Inflammatory macrophage treated with lipopolysaccharide for 4 hours (primary cell): ENCODE measurements at regions not wholly inside any gene's neighbourhood (a gene's known extent, or its start where the extent isn't known, plus 50 kb on each side); places are given as distances from the start of the nearest gene placed in this dataset.
A peak's percentile ranks its signal among the peaks of the same experiment; 100 is the strongest.

Source experiments
- DNase-seq: peaks from one replicate; pipeline ENCODE4 v3.0.0-alpha.2; 2020

DNA sequence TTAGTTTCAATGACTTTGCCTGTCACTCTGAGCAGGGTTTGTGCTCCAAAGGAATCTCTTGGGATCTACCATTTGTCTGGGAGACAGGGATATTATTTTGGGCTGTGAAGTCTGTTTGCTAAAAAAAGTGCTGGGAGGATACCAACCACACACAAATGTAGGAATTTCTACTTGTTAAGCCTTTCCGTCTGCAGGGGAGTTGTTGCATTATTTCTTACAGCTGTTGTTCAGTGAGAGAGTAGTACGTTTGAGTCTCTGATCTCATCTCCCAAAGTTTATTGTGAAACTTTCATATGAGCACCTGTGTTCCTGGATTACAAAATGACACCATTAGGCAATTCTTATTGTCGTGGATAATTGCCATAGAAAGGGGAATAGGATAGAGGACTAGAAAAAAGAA lies 78.3 kb upstream of the SEMA6A start:
- no peak for DNase-seq

- DNase-seq = no peak
Measured at GRCh38 chr5:116652196-116652729, 77.6 kb upstream of the SEMA6A start.

GRCh38 chr5:116651653-116652052 lies 77.0 kb upstream of the SEMA6A start:
- DNase-seq = no peak

DNA sequence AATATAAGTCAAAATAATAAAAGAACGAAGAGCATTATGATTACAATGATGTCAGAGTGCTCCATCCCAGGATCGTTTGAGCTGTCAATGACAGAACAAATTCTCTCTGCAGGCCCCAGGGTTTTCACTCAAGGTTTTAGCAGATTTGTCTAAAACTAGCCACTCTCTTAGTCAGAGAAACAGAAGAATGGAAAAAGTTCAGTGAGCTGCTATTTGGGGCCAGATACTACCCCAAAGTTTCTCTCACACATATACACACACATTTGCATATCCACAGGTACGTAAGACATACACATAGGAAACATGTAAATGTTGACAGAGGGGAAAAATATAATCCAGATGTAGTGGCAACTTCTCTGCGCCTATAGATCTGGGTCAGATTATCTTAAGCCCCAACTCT lies 76.3 kb upstream of the SEMA6A start:
- no peak for DNase-seq

- no peak for DNase-seq
Measured at GRCh38 chr5:116650544-116650943, 75.9 kb upstream of the SEMA6A start.

- DNase-seq = no peak
Measured at GRCh38 chr5:116646611-116647289, 72.1 kb upstream of the SEMA6A start.

DNA sequence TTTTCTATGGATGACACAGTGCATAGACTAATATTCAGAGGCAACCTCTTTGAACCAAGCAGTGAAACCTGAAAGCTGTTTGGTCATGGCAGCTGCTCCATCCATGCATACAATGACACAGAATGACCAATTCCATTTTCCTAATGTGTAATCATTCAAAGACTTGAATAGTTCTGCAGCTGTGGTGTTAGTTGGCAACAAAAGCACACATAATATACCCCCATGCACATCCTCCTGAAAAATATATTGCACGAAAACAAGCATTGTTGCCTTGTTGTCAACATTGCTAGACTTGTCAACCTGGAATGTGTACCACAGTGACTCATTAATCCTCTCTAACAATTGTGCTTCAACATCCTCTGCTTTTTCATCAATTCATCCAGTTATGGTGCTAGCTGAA lies 71.0 kb upstream of the SEMA6A start:
- DNase-seq = no peak

GRCh38 chr5:116640236-116640635 lies 65.6 kb upstream of the SEMA6A start:
- no peak for DNase-seq

DNA sequence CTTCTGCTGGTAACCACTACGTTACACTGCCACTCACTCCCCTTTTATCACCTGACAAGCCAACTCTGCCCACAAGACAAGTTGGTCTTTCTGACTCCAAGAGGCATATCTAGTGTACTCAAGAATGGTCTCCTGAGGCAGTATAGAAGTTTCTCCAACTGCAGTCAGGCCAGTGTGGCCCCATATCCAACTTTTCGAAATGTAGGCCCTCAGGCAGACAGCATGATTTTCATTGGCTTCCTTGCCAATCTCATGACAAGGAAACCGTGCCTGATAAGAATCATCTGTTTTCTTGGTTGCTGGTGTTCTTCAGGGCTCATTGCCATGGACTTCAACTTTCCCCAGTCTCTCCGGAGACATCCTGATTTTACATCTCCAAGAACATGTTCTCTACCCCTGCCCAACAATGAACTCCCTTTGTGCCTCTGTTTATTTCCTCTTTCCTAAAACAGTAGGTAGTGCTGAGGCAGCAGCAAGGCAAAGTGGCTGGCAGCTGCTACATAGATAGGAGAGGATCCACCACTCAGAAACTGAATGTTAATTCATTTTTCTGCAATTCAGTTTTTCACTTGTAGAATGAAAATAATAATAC lies 62.6 kb upstream of the SEMA6A start:
- no peak for DNase-seq

DNA sequence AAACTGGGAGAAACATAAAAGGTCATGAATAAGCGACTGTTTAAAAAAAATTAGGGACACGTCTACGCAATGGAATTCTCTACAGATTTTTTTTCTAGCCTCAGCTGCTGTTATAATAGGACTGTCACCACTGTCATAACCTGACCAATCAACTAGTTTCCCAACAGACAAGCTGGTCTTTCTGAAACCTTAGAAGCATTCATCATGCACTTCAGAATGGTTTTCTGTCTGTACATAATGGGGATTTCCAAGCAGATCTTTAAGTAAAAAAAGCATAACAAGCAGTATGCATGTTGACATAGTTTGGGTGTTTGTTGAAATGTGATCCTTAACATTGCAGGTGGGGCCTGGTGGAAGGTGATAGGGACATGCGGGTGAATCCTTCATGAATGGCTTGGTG lies 58.3 kb upstream of the SEMA6A start:
- no peak for DNase-seq

DNA sequence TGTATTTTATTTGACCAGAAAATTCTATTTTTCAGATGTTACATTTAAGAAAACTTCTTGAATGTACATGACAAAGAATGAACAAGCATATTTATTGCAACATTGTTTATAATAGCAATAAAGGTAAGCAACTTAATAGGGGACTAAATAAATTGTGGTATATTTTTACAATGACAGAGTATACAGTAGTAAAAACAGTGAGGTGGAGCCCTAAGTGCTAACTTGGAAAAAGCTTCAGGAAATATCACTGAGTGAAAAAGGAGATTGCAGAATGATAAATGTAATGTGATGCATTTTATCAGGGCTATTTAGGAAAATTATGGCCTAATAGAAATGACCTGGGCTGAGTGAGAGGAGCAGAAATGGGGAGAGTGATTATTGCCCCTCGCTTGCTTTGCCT lies 56.5 kb upstream of the SEMA6A start:
- DNase-seq = no peak

GRCh38 chr5:116629168-116629567 lies 54.5 kb upstream of the SEMA6A start:
- no peak for DNase-seq

DNA sequence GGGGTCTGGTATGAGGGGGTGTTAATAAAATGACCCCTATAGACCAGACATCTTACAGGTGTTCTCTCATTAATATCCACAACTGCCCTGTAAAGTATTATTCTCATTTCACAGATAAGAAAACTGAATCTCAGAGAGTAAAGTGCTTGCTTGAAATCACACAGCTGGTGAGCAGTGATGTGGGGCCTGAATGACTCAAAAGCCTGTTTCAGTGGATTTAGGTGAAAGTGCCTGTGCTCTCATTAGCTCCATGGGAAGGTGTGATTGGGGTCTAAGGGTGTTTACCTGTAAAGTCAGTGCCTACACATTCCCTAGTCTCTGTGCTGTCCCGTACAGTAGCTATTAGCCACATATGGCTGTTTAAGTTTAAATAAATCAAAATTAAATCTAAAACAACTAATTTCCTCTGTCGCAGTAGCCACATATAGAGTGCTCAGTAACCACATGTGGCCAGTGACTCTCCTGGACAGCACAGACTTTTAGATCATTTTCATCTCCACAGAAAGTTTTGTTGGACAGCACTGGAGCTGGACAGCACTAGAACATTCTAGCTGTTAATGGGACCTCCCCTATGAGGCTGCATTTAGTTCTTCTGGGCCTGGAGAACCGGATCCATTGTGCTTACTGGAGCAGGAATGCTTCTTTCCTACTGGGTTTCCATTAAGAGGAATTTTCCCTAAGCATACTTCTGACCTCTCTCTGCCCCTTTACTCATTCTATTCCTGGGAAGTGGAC lies 52.5 kb upstream of the SEMA6A start:
- DNase-seq = no peak

DNA sequence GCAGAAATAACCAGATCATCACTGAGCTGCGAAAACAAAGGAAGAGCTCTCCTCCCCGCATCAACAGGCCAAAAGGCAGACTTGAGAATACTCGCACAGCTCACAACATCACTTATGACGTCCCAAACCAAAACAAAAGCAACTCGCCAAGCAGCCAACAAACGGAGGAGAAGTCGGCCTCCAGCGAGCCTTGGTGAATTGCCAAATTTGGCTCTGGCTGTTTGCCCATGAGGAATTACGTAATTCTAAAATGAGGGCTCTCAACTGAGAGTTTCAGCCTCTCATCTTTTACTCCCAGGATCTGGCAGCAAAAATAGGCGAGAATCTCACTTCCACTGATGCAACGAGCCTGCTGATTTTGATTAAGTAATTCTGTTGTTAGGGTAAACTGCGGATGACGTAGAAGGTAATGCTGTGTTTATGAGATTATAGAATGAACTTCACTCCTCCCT lies 51.7 kb upstream of the SEMA6A start:
- DNase-seq = peak; percentile 15
